A673 (cell line): ENCODE measurements at regions not wholly inside any gene's neighbourhood (a gene's known extent, or its start where the extent isn't known, plus 50 kb on each side); places are given as distances from the start of the nearest gene placed in this dataset.

Source experiments
- CTCF ChIP-seq: fragments of 300-800, 200-600 bp; sonication (generic); conservative IDR thresholded peaks from 2 replicates; pipeline ENCODE4 v1.5.1; 2017; ENCODE audit warnings: low read depth, mild to moderate bottlenecking, antibody characterized with exemption, low read length, moderate library complexity, mixed read lengths
- EZH2 ChIP-seq: fragments of 200-600 bp; sonication (generic); IDR thresholded peaks from 2 replicates; pipeline ENCODE4 v1.6.1; 2017; ENCODE audit warnings: borderline replicate concordance, low read depth, mild to moderate bottlenecking, mixed read lengths, antibody characterized with exemption, low read length; ENCODE audit not compliant: poor library complexity, severe bottlenecking

DNA sequence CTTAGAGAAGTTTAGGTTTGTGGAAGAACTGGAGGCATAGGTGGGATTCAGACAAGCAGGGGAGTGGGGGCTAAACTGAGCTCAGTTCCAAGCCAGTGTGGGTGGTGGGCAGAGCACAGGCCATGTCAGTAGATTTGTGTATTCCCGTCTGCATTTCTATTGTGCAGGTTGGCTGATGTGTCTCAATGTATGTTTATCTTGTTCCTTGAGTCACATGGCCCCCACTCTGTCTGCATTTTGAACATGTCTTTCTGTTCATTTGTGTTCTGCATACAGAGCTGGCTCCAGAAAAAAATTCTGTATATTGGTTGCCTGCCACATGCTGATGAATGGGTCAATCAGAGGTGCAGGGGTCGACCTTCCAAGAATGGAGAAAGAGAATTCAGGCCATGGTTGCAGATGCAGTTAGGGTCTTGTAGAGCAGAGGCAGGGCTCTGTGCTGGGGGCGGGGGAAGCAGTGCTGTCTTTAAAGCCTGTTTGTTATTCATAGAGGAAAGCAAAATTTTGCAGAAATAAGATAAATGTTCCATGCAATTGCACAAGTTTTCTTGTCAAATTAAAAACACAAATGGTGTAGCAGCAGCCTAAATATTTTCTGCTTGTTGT, 166.7 kb downstream of the CDH26 start:
- TF ChIP-seq EZH2, result no peak
- no peak for TF ChIP-seq CTCF
